Panc1 (cell line): ENCODE measurements at regions not wholly inside any gene's neighbourhood (a gene's known extent, or its start where the extent isn't known, plus 50 kb on each side); places are given as distances from the start of the nearest gene placed in this dataset.

ENCODE experiments used
- POLR2AphosphoS5 ChIP-seq: IDR thresholded peaks from 2 replicates; pipeline ENCODE4 v1.6.1; 2012; ENCODE audit warnings: mild to moderate bottlenecking, low read depth, low read length, moderate library complexity
- REST ChIP-seq, 2 experiments: IDR thresholded peaks; 2 replicates each; pipeline ENCODE4 v1.6.1; 2011 to 2012; ENCODE audit warnings: low read depth in 2 of 2, control low read depth in 1 of 2, low read length in 1 of 2, mild to moderate bottlenecking in 1 of 2, moderate library complexity in 1 of 2; ENCODE audit not compliant: insufficient read depth in 1 of 2
- SIN3A ChIP-seq: IDR thresholded peaks from 2 replicates; pipeline ENCODE4 v1.6.1; 2012; ENCODE audit warnings: low read depth, mild to moderate bottlenecking, low read length, moderate library complexity, borderline replicate concordance; ENCODE audit not compliant: insufficient read depth
- TCF7L2 ChIP-seq: IDR thresholded peaks from 2 replicates; pipeline ENCODE4 v1.6.1; 2011; ENCODE audit warnings: mild to moderate bottlenecking, low read depth, low read length, inconsistent platforms
- TF ChIP-seq, protein P1 (sequence below): fragments of 450-650 bp; IDR thresholded peaks from 2 replicates; pipeline ENCODE4 v1.5.1; 2017; ENCODE audit warnings: mild to moderate bottlenecking

DNA sequence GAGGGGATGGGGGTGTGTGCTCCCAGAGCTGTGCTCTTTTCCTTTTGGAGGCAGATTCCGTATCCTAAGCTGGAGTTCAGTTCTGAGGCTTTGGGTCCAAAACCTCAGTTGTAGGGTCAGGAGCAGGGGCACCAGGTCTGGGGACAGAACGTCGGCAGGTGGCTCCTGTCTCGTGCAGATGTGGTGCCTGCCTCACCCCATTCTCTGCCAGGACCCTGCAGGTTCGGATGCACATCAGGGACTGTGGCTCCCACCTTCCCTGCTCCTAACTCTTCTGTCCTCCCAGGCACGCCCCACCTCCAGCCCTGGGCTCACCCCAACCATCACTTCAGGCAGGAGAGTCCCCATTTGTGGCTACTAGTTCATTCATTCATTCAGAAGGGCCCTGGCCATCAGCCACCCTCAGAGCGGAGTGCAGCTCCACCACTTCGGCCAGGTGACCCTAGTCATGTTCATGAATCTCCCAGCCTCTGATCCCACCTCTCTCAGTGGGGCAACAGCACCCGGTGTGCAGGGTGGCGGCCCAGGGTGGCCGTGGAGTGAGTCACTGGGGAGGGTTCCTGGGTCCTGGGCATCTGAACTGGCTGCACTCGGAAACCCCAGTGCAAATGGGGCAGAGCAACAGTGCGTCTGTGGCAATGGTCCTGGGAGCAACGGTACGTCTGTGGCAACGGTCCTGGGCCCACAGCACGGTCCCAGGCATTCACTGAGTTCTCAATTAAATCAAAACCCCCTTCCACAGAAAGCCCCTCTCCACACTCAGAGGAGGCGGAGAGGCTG is 100.8 kb upstream of the FAM20C start:
- TF ChIP-seq, protein P1, sequence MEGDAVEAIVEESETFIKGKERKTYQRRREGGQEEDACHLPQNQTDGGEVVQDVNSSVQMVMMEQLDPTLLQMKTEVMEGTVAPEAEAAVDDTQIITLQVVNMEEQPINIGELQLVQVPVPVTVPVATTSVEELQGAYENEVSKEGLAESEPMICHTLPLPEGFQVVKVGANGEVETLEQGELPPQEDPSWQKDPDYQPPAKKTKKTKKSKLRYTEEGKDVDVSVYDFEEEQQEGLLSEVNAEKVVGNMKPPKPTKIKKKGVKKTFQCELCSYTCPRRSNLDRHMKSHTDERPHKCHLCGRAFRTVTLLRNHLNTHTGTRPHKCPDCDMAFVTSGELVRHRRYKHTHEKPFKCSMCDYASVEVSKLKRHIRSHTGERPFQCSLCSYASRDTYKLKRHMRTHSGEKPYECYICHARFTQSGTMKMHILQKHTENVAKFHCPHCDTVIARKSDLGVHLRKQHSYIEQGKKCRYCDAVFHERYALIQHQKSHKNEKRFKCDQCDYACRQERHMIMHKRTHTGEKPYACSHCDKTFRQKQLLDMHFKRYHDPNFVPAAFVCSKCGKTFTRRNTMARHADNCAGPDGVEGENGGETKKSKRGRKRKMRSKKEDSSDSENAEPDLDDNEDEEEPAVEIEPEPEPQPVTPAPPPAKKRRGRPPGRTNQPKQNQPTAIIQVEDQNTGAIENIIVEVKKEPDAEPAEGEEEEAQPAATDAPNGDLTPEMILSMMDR: no peak
- TF ChIP-seq POLR2AphosphoS5 (no peak), TCF7L2 (no peak), REST (IDR thresholded peaks at IDR 0.05; ENCODE audit: insufficient read depth in 1 of 2, low read depth in 2 of 2, low read length in 1 of 2) (no peak), SIN3A (no peak)
